Fibroblast of peridontal ligament (primary cell): ENCODE measurements at regions not wholly inside any gene's neighbourhood (a gene's known extent, or its start where the extent isn't known, plus 50 kb on each side); places are given as distances from the start of the nearest gene placed in this dataset.

ENCODE experiments used
- DNase-seq: peaks from one replicate; pipeline ENCODE4 v3.0.0-alpha.2; 2010; ENCODE audit errors: extremely low read depth

GRCh38 chr14:71202881-71203280 lies 295.6 kb downstream of the PCNX1 start:
- peak; percentile 9 for DNase-seq

GRCh38 chr14:71203306-71203705 lies 296.0 kb downstream of the PCNX1 start:
- no peak for DNase-seq

- no peak for DNase-seq
Observed at GRCh38 chr14:71204231-71204630, 297.0 kb downstream of the PCNX1 start.

GRCh38 chr14:71204768-71205167 lies 297.5 kb downstream of the PCNX1 start:
- no peak for DNase-seq

- no peak for DNase-seq
Observed at GRCh38 chr14:71206123-71206522, 298.9 kb downstream of the PCNX1 start.

GRCh38 chr14:71206766-71207371 lies 299.6 kb downstream of the PCNX1 start:
- DNase-seq = peak; percentile 75

- DNase-seq = no peak
Observed at GRCh38 chr14:71208702-71209357, 301.6 kb downstream of the PCNX1 start.

- no peak for DNase-seq
Observed at GRCh38 chr14:71209888-71210287, 302.6 kb downstream of the PCNX1 start.

GRCh38 chr14:71212093-71212492 lies 304.8 kb downstream of the PCNX1 start:
- DNase-seq = no peak

GRCh38 chr14:71212683-71213107 lies 305.4 kb downstream of the PCNX1 start:
- DNase-seq = no peak

GRCh38 chr14:71214241-71214640 lies 307.0 kb downstream of the PCNX1 start:
- DNase-seq = no peak

- DNase-seq = no peak
Observed at GRCh38 chr14:71220462-71220861, 313.2 kb downstream of the PCNX1 start.

- DNase-seq = no peak
Observed at GRCh38 chr14:71221119-71221518, 313.9 kb downstream of the PCNX1 start.

GRCh38 chr14:71225113-71225512 lies 317.9 kb downstream of the PCNX1 start:
- DNase-seq = no peak

GRCh38 chr14:71228711-71229110 lies 321.5 kb downstream of the PCNX1 start:
- no peak for DNase-seq

- DNase-seq = no peak
Observed at GRCh38 chr14:71229875-71230274, 322.6 kb downstream of the PCNX1 start.

- no peak for DNase-seq
Observed at GRCh38 chr14:71230897-71231296, 323.6 kb downstream of the PCNX1 start.

- no peak for DNase-seq
Observed at GRCh38 chr14:71231521-71232393, 324.5 kb downstream of the PCNX1 start.

- DNase-seq = no peak
Observed at GRCh38 chr14:71232506-71232905, 325.2 kb downstream of the PCNX1 start.

GRCh38 chr14:71235875-71236274 lies 328.6 kb downstream of the PCNX1 start:
- peak; percentile 97 for DNase-seq

- peak; percentile 52 for DNase-seq
Observed at GRCh38 chr14:71236487-71236886, 329.2 kb downstream of the PCNX1 start.

- no peak for DNase-seq
Observed at GRCh38 chr14:71237556-71237955, 330.3 kb downstream of the PCNX1 start.

- no peak for DNase-seq
Observed at GRCh38 chr14:71238835-71239234, 331.6 kb downstream of the PCNX1 start.
